HCT116 (cell line): ENCODE measurements at regions not wholly inside any gene's neighbourhood (a gene's known extent, or its start where the extent isn't known, plus 50 kb on each side); places are given as distances from the start of the nearest gene placed in this dataset.

Source experiments
- ATAC-seq: fragments of 200-7000 bp; cut with Tn5 transposase; 2 replicates; pipeline ENCODE4 v1.9.1; 2020; ENCODE audit warnings: mild to moderate bottlenecking, moderate library complexity
- BruUV-seq: library from RNA; stranded (reverse); fragments of 400-500 nt; replicated peaks from 2 replicates; lab custom pipeline; 2021; lab: Mats Ljungman, UMichigan
- CTCF ChIA-PET: fragments of 300-600 bp; sonication (Branson Sonifier 250); formaldehyde crosslinking; loops from one replicate; lab custom pipeline; 2021; ENCODE audit warnings: antibody characterized with exemption; lab: Charles Lee
- POLR2A ChIA-PET: fragments of 300-600, 350-600 bp; sonication (Branson Sonifier 250); formaldehyde crosslinking; loops from one replicate; lab custom pipeline; 2021; ENCODE audit warnings: antibody characterized with exemption; lab: Charles Lee
- RAD21 ChIA-PET, 2 experiments: fragments of 300-600 bp; sonication (Branson Sonifier 250); formaldehyde crosslinking; loops; one replicate each; lab custom pipeline; 2023; ENCODE audit warnings: low total read pairs in 2 of 2; ENCODE audit not compliant: uncharacterized antibody in 2 of 2, unreplicated experiment in 2 of 2, low non-redundant PET in 1 of 2; lab: Charles Lee
- DNase-seq: peaks from one replicate; pipeline ENCODE4 v3.0.0-alpha.2; 2010; ENCODE audit warnings: low read depth, low spot score
- H2AFZ ChIP-seq: fragments of 200-600 bp; shearing (Covaris generic), sonication (generic); 2 replicates; pipeline ENCODE4 v1.6.1; 2017; ENCODE audit warnings: low read depth, mixed run types, mixed read lengths, antibody characterized with exemption, low read length; ENCODE audit not compliant: poor library complexity, severe bottlenecking
- H3K27ac ChIP-seq: 2 replicates; pipeline ENCODE4 v1.5.1; 2012; ENCODE audit warnings: low read depth, low read length
- H3K27me3 ChIP-seq: fragments of 200-600 bp; sonication (generic); 2 replicates; pipeline ENCODE4 v1.6.1; 2016; ENCODE audit warnings: mixed run types, low read length, mixed read lengths; ENCODE audit not compliant: insufficient read depth
- H3K36me3 ChIP-seq, 2 experiments: fragments of 200-500 bp in 1 of 2; fragments of 200-600 bp in 1 of 2; sonication (Bioruptor generic) in 1 of 2; sonication (generic) in 1 of 2; 2 replicates each; pipeline versions ENCODE4 v1.5.1 to v1.6.1; 2014 to 2016; ENCODE audit warnings: low read length in 2 of 2, inconsistent platforms in 1 of 2, mixed read lengths in 1 of 2, mixed run types in 1 of 2; ENCODE audit not compliant: insufficient read depth in 2 of 2, control insufficient read depth in 1 of 2
- H3K4me1 ChIP-seq, 2 experiments: fragments of 200-600 bp in 1 of 2; sonication (generic) in 1 of 2; 2 replicates each; pipeline versions ENCODE4 v1.5.1 to v1.6.1; 2012 to 2017; ENCODE audit warnings: low read length in 2 of 2, inconsistent platforms in 1 of 2, mild to moderate bottlenecking in 1 of 2, mixed read lengths in 1 of 2, mixed run types in 1 of 2, moderate library complexity in 1 of 2; ENCODE audit not compliant: insufficient read depth in 2 of 2, control insufficient read depth in 1 of 2
- H3K4me2 ChIP-seq: fragments of 200-600 bp; sonication (generic); 2 replicates; pipeline ENCODE4 v1.6.1; 2017; ENCODE audit warnings: mixed run types, low read length, mixed read lengths
- H3K4me3 ChIP-seq, 2 experiments: fragments of 200-600 bp in 1 of 2; sonication (generic) in 1 of 2; replicated peaks in 1 of 2; 2 replicates each; pipeline ENCODE4 v1.5.1; 2011 to 2016; ENCODE audit warnings: low read length in 2 of 2, control low read depth in 1 of 2, low read depth in 1 of 2, mild to moderate bottlenecking in 1 of 2, mixed read lengths in 1 of 2, mixed run types in 1 of 2
- H3K79me2 ChIP-seq: fragments of 200-600 bp; sonication (generic); 2 replicates; pipeline ENCODE4 v1.6.1; 2017; ENCODE audit warnings: mild to moderate bottlenecking, mixed run types, low read length, moderate library complexity, mixed read lengths; ENCODE audit not compliant: insufficient read depth
- H3K9ac ChIP-seq: fragments of 200-600 bp; sonication (generic); 2 replicates; pipeline ENCODE4 v1.6.1; 2016; ENCODE audit warnings: low read length, mixed read lengths
- H3K9me2 ChIP-seq: fragments of 200-600 bp; sonication (generic), shearing (Covaris generic); 2 replicates; pipeline ENCODE4 v1.6.1; 2017; ENCODE audit warnings: mixed run types, mild to moderate bottlenecking, moderate library complexity; ENCODE audit not compliant: insufficient read depth
- H3K9me3 ChIP-seq, 2 experiments: fragments of 200-500 bp in 1 of 2; fragments of 200-600 bp in 1 of 2; sonication (Bioruptor generic) in 1 of 2; sonication (generic) in 1 of 2; 2 replicates each; pipeline ENCODE4 v1.6.1; 2014 to 2017; ENCODE audit warnings: low read length in 2 of 2, mixed read lengths in 2 of 2, inconsistent platforms in 1 of 2, low read depth in 1 of 2, mild to moderate bottlenecking in 1 of 2, mixed run types in 1 of 2, moderate library complexity in 1 of 2; ENCODE audit not compliant: control insufficient read depth in 1 of 2, insufficient read depth in 1 of 2
- H4K20me1 ChIP-seq: fragments of 200-600 bp; sonication (generic), shearing (Covaris generic); 2 replicates; pipeline ENCODE4 v1.6.1; 2017; ENCODE audit warnings: mixed run types, mild to moderate bottlenecking, moderate library complexity; ENCODE audit not compliant: insufficient read depth
- CEBPB ChIP-seq: IDR thresholded peaks from 2 replicates; pipeline ENCODE4 v1.6.1; 2012; ENCODE audit warnings: low read depth
- EGR1 ChIP-seq: IDR thresholded peaks from 2 replicates; pipeline ENCODE4 v1.6.1; 2012; ENCODE audit warnings: low read depth
- ELF1 ChIP-seq: IDR thresholded peaks from 2 replicates; pipeline ENCODE4 v1.6.1; 2012; ENCODE audit warnings: low read depth, borderline replicate concordance
- EZH2 ChIP-seq: fragments of 200-600 bp; sonication (generic); IDR thresholded peaks from 2 replicates; pipeline ENCODE4 v1.6.1; 2017; ENCODE audit warnings: antibody characterized with exemption, mixed run types
- EZH2phosphoT487 ChIP-seq: fragments of 200-600 bp; IDR thresholded peaks from 2 replicates; pipeline ENCODE4 v1.6.1; 2018; ENCODE audit warnings: antibody characterized with exemption, borderline replicate concordance
- POLR2A ChIP-seq: IDR thresholded peaks from 2 replicates; pipeline ENCODE4 v1.7.0; 2011; ENCODE audit warnings: borderline replicate concordance; ENCODE audit not compliant: insufficient read depth, insufficient read length; ENCODE audit errors: extremely low read depth
- POLR2AphosphoS5 ChIP-seq: IDR thresholded peaks from 2 replicates; pipeline ENCODE4 v1.6.1; 2011; ENCODE audit warnings: mild to moderate bottlenecking, low read depth, low read length, moderate library complexity
- RAD21 ChIP-seq: IDR thresholded peaks from 2 replicates; pipeline ENCODE4 v1.6.1; 2012; ENCODE audit warnings: low read depth, mild to moderate bottlenecking
- SIN3A ChIP-seq: IDR thresholded peaks from 2 replicates; pipeline ENCODE4 v1.6.1; 2012; ENCODE audit warnings: low read depth
- SP1 ChIP-seq: IDR thresholded peaks from 2 replicates; pipeline ENCODE4 v1.6.1; 2012; ENCODE audit warnings: low read depth
- TCF7L2 ChIP-seq: IDR thresholded peaks from 2 replicates; pipeline ENCODE4 v1.7.0; 2011; ENCODE audit warnings: borderline replicate concordance, inconsistent platforms; ENCODE audit not compliant: insufficient read depth, insufficient read length; ENCODE audit errors: extremely low read depth
- YY1 ChIP-seq: IDR thresholded peaks from 2 replicates; pipeline ENCODE4 v1.6.1; 2011; ENCODE audit warnings: low read length, low read depth, moderate library complexity, mild to moderate bottlenecking; ENCODE audit not compliant: insufficient replicate concordance; ENCODE audit errors: extremely low read depth
- ZFX ChIP-seq: fragments of 450-650 bp; IDR thresholded peaks from 2 replicates; pipeline ENCODE4 v1.6.1; 2017
- intact Hi-C: fragments of 100-400 bp; cut with micrococcal nuclease; formaldehyde crosslinking; loops from 2 replicates; pipeline ENCODE4 v1.10.0; 2022
- TF ChIP-seq, protein P1 (sequence below): IDR thresholded peaks from 2 replicates; pipeline ENCODE4 v1.6.1; 2011; ENCODE audit warnings: mild to moderate bottlenecking, low read length, moderate library complexity; ENCODE audit not compliant: insufficient replicate concordance; ENCODE audit errors: extremely low read depth
- TF ChIP-seq, protein P2 (sequence below): IDR thresholded peaks from 2 replicates; pipeline ENCODE4 v1.6.1; 2012

DNA sequence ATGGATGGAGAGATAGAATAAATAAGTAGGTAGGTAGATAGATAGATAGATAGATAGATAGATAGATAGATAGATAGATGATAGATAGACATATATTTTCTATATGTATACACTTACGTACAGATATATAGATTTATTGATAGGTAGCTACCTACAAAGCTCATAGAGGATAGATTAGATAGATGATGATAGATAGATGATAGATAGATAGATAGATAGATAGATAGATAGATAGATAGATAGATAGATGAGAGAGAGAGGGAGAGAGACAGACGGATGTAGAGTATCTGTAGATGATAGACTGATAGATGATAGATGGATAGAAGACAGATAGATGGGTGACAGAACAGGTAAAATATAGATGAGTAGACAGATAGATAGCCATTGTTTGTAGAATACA, 191.3 kb upstream of the PFKP start:
- POLR2A ChIA-PET = no interaction called here
- no TSS peak for BruUV-seq

More for the DNA sequence above, 191.3 kb upstream of the PFKP start:
- TF ChIP-seq ELF1 = no peak
- TF ChIP-seq EGR1 = no peak
- no peak for TF ChIP-seq RAD21
- TF ChIP-seq SP1 = no peak
- TF ChIP-seq TCF7L2 = no peak
- TF ChIP-seq ZFX = no peak
- no peak for TF ChIP-seq YY1
- TF ChIP-seq, protein P1, sequence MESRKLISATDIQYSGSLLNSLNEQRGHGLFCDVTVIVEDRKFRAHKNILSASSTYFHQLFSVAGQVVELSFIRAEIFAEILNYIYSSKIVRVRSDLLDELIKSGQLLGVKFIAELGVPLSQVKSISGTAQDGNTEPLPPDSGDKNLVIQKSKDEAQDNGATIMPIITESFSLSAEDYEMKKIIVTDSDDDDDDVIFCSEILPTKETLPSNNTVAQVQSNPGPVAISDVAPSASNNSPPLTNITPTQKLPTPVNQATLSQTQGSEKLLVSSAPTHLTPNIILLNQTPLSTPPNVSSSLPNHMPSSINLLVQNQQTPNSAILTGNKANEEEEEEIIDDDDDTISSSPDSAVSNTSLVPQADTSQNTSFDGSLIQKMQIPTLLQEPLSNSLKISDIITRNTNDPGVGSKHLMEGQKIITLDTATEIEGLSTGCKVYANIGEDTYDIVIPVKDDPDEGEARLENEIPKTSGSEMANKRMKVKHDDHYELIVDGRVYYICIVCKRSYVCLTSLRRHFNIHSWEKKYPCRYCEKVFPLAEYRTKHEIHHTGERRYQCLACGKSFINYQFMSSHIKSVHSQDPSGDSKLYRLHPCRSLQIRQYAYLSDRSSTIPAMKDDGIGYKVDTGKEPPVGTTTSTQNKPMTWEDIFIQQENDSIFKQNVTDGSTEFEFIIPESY = no peak
- no peak for TF ChIP-seq SIN3A
- no peak for TF ChIP-seq POLR2A
- TF ChIP-seq, protein P2, sequence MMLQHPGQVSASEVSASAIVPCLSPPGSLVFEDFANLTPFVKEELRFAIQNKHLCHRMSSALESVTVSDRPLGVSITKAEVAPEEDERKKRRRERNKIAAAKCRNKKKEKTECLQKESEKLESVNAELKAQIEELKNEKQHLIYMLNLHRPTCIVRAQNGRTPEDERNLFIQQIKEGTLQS = no peak
- no peak for TF ChIP-seq POLR2AphosphoS5
- no peak for TF ChIP-seq EZH2
- TF ChIP-seq CEBPB = no peak
- TF ChIP-seq EZH2phosphoT487 = no peak
- Histone ChIP-seq H3K9me2 (no peaks in the 10 kb centered on the region), H3K9ac (no peak overlapping the region), H2AFZ (no peak overlapping the region), H3K27me3 (peaks cover 29% of the 10 kb centered on the region), H3K4me1 (no peaks in the 10 kb centered on the region), H4K20me1 (no peaks in the 10 kb centered on the region), H3K9me3 (no peaks in the 10 kb centered on the region), H3K4me3 (no peak overlapping the region), H3K4me2 (no peak overlapping the region), H3K27ac (no peak overlapping the region), H3K36me3 (no peaks in the 10 kb centered on the region; a peak in 1 of 4 replicates), H3K79me2 (no peaks in the 10 kb centered on the region)
- no peak for DNase-seq
- CTCF ChIA-PET = no interaction called here
- intact Hi-C loops = no loop called here
- RAD21 ChIA-PET = no interaction called here
- ATAC-seq = no peak
